ENCODE measurements at regions not wholly inside any gene's neighbourhood (a gene's known extent, or its start where the extent isn't known, plus 50 kb on each side); places are given as distances from the start of the nearest gene placed in this dataset.

GRCh38 chr12:90067791-90068190, 359.2 kb upstream of the ATP2B1 start:
- H3K27ac ChIP-seq = no peak overlapping the region
- H3K9ac ChIP-seq (ENCODE audit: low read depth in 2 of 2, low read length in 2 of 2) = no peak overlapping the region
- no peaks in the 10 kb centered on the region for H3K27me3 ChIP-seq
- no peaks in the 10 kb centered on the region for H3K36me3 ChIP-seq
- H3K9me3 ChIP-seq = no peaks in the 10 kb centered on the region
- DNase-seq = no peak
- intact Hi-C loops (cut with DNase I) = no loop called here
- H3K4me3 ChIP-seq = no peak overlapping the region
- H3K4me1 ChIP-seq = no peaks in the 10 kb centered on the region
- TF ChIP-seq CTCF (IDR thresholded peaks at IDR 0.05) = no peak

- Histone ChIP-seq H3K4me3 (no peak overlapping the region), H3K27ac (no peak overlapping the region), H3K4me1 (no peaks in the 10 kb centered on the region), H3K9me3 (no peaks in the 10 kb centered on the region), H3K36me3 (no peaks in the 10 kb centered on the region), H3K27me3 (no peaks in the 10 kb centered on the region), H3K9ac (ENCODE audit: low read depth in 2 of 2, low read length in 2 of 2) (no peak overlapping the region)
- no peak for DNase-seq
- intact Hi-C loops (cut with DNase I) = no loop called here
- TF ChIP-seq CTCF (IDR thresholded peaks at IDR 0.05) = no peak
Measured at GRCh38 chr12:90064852-90065801, 356.5 kb upstream of the ATP2B1 start.

- no peak for DNase-seq
- Histone ChIP-seq H3K9me3 (no peaks in the 10 kb centered on the region), H3K9ac (ENCODE audit: low read depth in 2 of 2, low read length in 2 of 2) (no peak overlapping the region), H3K27me3 (no peaks in the 10 kb centered on the region), H3K4me3 (no peak overlapping the region), H3K36me3 (no peaks in the 10 kb centered on the region), H3K27ac (no peak overlapping the region), H3K4me1 (no peaks in the 10 kb centered on the region)
- intact Hi-C loops (cut with DNase I) = no loop called here
- no peak for TF ChIP-seq CTCF (IDR thresholded peaks at IDR 0.05)
Measured at GRCh38 chr12:90062799-90063198, 354.2 kb upstream of the ATP2B1 start.

- Histone ChIP-seq H3K4me3 (no peak overlapping the region), H3K27me3 (no peaks in the 10 kb centered on the region), H3K9ac (ENCODE audit: low read depth in 2 of 2, low read length in 2 of 2) (no peak overlapping the region), H3K4me1 (no peaks in the 10 kb centered on the region), H3K36me3 (no peaks in the 10 kb centered on the region), H3K9me3 (no peaks in the 10 kb centered on the region), H3K27ac (no peak overlapping the region)
- TF ChIP-seq CTCF (IDR thresholded peaks at IDR 0.05) = no peak
- intact Hi-C loops (cut with DNase I) = no loop called here
- DNase-seq = no peak
Measured at GRCh38 chr12:90061809-90062208, 353.2 kb upstream of the ATP2B1 start.

GRCh38 chr12:90060031-90060430, 351.4 kb upstream of the ATP2B1 start:
- Histone ChIP-seq H3K4me3 (no peak overlapping the region), H3K9me3 (no peaks in the 10 kb centered on the region), H3K9ac (ENCODE audit: low read depth in 2 of 2, low read length in 2 of 2) (no peak overlapping the region), H3K27me3 (no peaks in the 10 kb centered on the region), H3K4me1 (no peaks in the 10 kb centered on the region), H3K27ac (no peak overlapping the region), H3K36me3 (no peaks in the 10 kb centered on the region)
- no peak for DNase-seq
- intact Hi-C loops (cut with DNase I) = no loop called here
- no peak for TF ChIP-seq CTCF (IDR thresholded peaks at IDR 0.05)

All from colonic mucosa (tissue), 4 donors.